ENCODE measurements at regions not wholly inside any gene's neighbourhood (a gene's known extent, or its start where the extent isn't known, plus 50 kb on each side); places are given as distances from the start of the nearest gene placed in this dataset.

DNA sequence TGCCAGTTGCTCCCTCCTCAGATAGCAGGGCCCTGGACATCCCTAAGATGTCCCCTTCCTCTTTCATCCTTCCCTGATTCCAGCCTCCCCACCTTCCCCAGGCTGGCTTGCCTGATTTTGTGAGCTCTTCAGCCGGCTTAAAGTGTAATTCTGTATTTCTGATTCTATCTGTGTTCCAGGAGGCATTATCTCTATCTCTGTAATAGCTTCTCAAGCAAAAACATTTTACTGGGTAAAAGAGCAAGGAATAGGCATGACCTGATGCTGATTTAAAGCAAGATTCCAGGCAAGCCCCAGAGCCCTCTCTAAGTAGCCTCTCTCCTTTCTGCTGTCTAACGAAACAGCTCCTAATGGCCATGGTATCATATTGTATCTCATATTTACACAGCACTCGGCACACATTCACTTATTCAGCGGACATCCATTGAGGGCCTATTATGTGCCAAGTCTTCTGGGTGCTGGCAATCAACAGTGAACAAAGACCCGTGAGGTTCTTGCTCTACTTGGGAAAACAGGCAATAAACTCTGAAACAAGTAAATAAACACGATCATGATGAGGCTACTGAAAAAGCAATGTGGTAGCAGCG, 100.9 kb upstream of the MSX2 start:
- TF ChIP-seq, protein P1, sequence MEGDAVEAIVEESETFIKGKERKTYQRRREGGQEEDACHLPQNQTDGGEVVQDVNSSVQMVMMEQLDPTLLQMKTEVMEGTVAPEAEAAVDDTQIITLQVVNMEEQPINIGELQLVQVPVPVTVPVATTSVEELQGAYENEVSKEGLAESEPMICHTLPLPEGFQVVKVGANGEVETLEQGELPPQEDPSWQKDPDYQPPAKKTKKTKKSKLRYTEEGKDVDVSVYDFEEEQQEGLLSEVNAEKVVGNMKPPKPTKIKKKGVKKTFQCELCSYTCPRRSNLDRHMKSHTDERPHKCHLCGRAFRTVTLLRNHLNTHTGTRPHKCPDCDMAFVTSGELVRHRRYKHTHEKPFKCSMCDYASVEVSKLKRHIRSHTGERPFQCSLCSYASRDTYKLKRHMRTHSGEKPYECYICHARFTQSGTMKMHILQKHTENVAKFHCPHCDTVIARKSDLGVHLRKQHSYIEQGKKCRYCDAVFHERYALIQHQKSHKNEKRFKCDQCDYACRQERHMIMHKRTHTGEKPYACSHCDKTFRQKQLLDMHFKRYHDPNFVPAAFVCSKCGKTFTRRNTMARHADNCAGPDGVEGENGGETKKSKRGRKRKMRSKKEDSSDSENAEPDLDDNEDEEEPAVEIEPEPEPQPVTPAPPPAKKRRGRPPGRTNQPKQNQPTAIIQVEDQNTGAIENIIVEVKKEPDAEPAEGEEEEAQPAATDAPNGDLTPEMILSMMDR (IDR thresholded peaks at IDR 0.05): no peak
- TF ChIP-seq EZH2 (IDR thresholded peaks at IDR 0.05): no peak

All from neural progenitor cell (in vitro differentiated cells).